Endodermal cell (in vitro differentiated cells): ENCODE measurements at regions not wholly inside any gene's neighbourhood (a gene's known extent, or its start where the extent isn't known, plus 50 kb on each side); places are given as distances from the start of the nearest gene placed in this dataset.
A peak's percentile ranks its signal among the peaks of the same experiment; 100 is the strongest.

Experiments used
- DNase-seq: peaks from one replicate; pipeline ENCODE4 v3.0.0-alpha.2; 2017
- H3K27ac ChIP-seq: 2 replicates; pipeline ENCODE4 v1.5.1; 2013; ENCODE audit warnings: mild to moderate bottlenecking, low read depth, low read length, moderate library complexity
- H3K27me3 ChIP-seq: 2 replicates; pipeline ENCODE4 v1.6.1; 2013; ENCODE audit warnings: mild to moderate bottlenecking, low read length, moderate library complexity; ENCODE audit not compliant: insufficient read depth, control insufficient read depth, poor library complexity, severe bottlenecking
- H3K36me3 ChIP-seq: 2 replicates; pipeline ENCODE4 v1.7.0; 2013; ENCODE audit warnings: mild to moderate bottlenecking, low read length, moderate library complexity; ENCODE audit not compliant: control insufficient read depth, insufficient read depth
- H3K4me1 ChIP-seq: one replicate; pipeline ENCODE4 v1.7.0; 2013; ENCODE audit warnings: low read length; ENCODE audit not compliant: control insufficient read depth, insufficient read depth
- H3K4me3 ChIP-seq: 2 replicates; pipeline ENCODE4 v1.5.1; 2013; ENCODE audit warnings: mild to moderate bottlenecking, low read length, moderate library complexity
- H3K9ac ChIP-seq: 2 replicates; pipeline ENCODE4 v1.6.1; 2013; ENCODE audit warnings: mild to moderate bottlenecking, low read length, moderate library complexity; ENCODE audit not compliant: poor library complexity, severe bottlenecking; ENCODE audit errors: extremely low read depth
- H3K9me3 ChIP-seq: 2 replicates; pipeline ENCODE4 v1.6.1; 2013; ENCODE audit warnings: mild to moderate bottlenecking, low read length, moderate library complexity; ENCODE audit not compliant: control insufficient read depth
- H3K27ac Mint-ChIP-seq: 2 replicates; pipeline ENCODE4 v1.8.0; 2020; ENCODE audit warnings: mixed read lengths
- H3K27me3 Mint-ChIP-seq: 2 replicates; pipeline ENCODE4 v1.8.0; 2021; ENCODE audit warnings: mild to moderate bottlenecking, mixed read lengths; ENCODE audit not compliant: insufficient read depth
- H3K36me3 Mint-ChIP-seq: 2 replicates; pipeline ENCODE4 v1.8.0; 2020; ENCODE audit warnings: low read depth, mixed read lengths
- H3K4me1 Mint-ChIP-seq: 2 replicates; pipeline ENCODE4 v1.8.0; 2020; ENCODE audit warnings: mixed read lengths
- H3K4me3 Mint-ChIP-seq: 2 replicates; pipeline ENCODE4 v1.8.0; 2020; ENCODE audit warnings: mild to moderate bottlenecking, moderate library complexity, mixed read lengths
- H3K9me3 Mint-ChIP-seq: 2 replicates; pipeline ENCODE4 v1.8.0; 2020; ENCODE audit warnings: mild to moderate bottlenecking, mixed read lengths
- WGBS, 2 experiments: methylation state at CpG; one replicate each; pipeline versions ENCODE4 v1.1.5 to v1.1.7; 2013; ENCODE audit warnings: missing lambda C conversion rate in 2 of 2, mixed read lengths in 1 of 2; ENCODE audit not compliant: insufficient coverage in 1 of 2, insufficient read length in 1 of 2; 5-methylcytosine and 5-hydroxymethylcytosine counted together
- TF ChIP-seq, protein P1 (sequence below): fragments of 200-600 bp; sonication (generic); conservative IDR thresholded peaks from 2 replicates; pipeline ENCODE4 v1.5.0; 2021; ENCODE audit warnings: antibody characterized with exemption, mild to moderate bottlenecking

DNA sequence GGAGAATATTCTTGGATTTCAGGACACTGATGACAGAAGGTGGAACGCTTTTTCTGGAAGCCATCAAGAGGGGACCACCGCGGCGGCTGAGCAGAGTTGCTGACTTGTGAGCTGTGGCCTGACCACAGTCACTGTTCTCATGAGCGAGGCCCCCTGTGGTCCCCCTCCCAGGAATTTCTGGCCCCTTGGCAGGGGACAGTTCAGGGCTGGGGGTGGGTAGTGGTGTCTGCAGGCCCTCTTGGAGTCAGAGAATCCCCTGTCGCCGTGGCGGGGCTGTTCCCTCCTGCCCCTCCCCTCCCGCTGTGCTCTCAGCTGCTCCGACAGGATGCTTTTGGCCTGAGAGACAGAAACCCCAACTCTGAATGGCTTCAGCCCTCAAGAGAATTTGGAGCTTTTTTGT lies 292.0 kb downstream of the SEC14L1 start:
- H3K27ac Mint-ChIP-seq: no peak overlapping the region
- peaks cover 1% of the 10 kb centered on the region for H3K36me3 Mint-ChIP-seq
- H3K27me3 ChIP-seq: no peaks in the 10 kb centered on the region
- H3K36me3 ChIP-seq: peaks cover 13% of the 10 kb centered on the region
- 64 to 69% methylated on average over 5 to 10 of the region's 10 CpGs for WGBS, 2 experiments
- no peaks in the 10 kb centered on the region for H3K27me3 Mint-ChIP-seq
- TF ChIP-seq, protein P1, sequence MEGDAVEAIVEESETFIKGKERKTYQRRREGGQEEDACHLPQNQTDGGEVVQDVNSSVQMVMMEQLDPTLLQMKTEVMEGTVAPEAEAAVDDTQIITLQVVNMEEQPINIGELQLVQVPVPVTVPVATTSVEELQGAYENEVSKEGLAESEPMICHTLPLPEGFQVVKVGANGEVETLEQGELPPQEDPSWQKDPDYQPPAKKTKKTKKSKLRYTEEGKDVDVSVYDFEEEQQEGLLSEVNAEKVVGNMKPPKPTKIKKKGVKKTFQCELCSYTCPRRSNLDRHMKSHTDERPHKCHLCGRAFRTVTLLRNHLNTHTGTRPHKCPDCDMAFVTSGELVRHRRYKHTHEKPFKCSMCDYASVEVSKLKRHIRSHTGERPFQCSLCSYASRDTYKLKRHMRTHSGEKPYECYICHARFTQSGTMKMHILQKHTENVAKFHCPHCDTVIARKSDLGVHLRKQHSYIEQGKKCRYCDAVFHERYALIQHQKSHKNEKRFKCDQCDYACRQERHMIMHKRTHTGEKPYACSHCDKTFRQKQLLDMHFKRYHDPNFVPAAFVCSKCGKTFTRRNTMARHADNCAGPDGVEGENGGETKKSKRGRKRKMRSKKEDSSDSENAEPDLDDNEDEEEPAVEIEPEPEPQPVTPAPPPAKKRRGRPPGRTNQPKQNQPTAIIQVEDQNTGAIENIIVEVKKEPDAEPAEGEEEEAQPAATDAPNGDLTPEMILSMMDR: no peak
- no peak overlapping the region for H3K4me3 Mint-ChIP-seq
- H3K4me1 Mint-ChIP-seq: peaks cover 30% of the 10 kb centered on the region
- H3K9ac ChIP-seq: no peak overlapping the region
- DNase-seq: peak; percentile 78
- H3K4me3 ChIP-seq: no peak overlapping the region
- peaks cover 17% of the 10 kb centered on the region for H3K4me1 ChIP-seq
- no peak overlapping the region for H3K27ac ChIP-seq
- no peaks in the 10 kb centered on the region for H3K9me3 ChIP-seq
- no peaks in the 10 kb centered on the region for H3K9me3 Mint-ChIP-seq

GRCh38 chr17:77433385-77434135 lies 292.8 kb downstream of the SEC14L1 start:
- Histone ChIP-seq H3K9me3 (no peaks in the 10 kb centered on the region), H3K4me3 (no peak overlapping the region), H3K4me1 (peaks cover 17% of the 10 kb centered on the region), H3K27ac (peak overlapping the region; percentile 51), H3K9ac (no peak overlapping the region), H3K27me3 (no peaks in the 10 kb centered on the region), H3K36me3 (peaks cover 13% of the 10 kb centered on the region)
- Mint-ChIP-seq H3K4me1 (peaks cover 30% of the 10 kb centered on the region), H3K4me3 (no peak overlapping the region), H3K9me3 (no peaks in the 10 kb centered on the region), H3K36me3 (peaks cover 1% of the 10 kb centered on the region), H3K27me3 (no peaks in the 10 kb centered on the region), H3K27ac (no peak overlapping the region)
- DNase-seq: no peak
- TF ChIP-seq, protein P1: no peak
- WGBS, 2 experiments: 71 to 84% methylated on average over 9 to 27 of the region's 27 CpGs

- H3K36me3 ChIP-seq: peaks cover 13% of the 10 kb centered on the region
- H3K9ac ChIP-seq: no peak overlapping the region
- no peaks in the 10 kb centered on the region for H3K27me3 ChIP-seq
- peak overlapping the region; percentile 51 for H3K27ac ChIP-seq
- Mint-ChIP-seq H3K27ac (no peak overlapping the region), H3K27me3 (no peaks in the 10 kb centered on the region), H3K9me3 (no peaks in the 10 kb centered on the region), H3K36me3 (peaks cover 1% of the 10 kb centered on the region), H3K4me1 (peaks cover 30% of the 10 kb centered on the region), H3K4me3 (no peak overlapping the region)
- peaks cover 17% of the 10 kb centered on the region for H3K4me1 ChIP-seq
- DNase-seq: no peak
- WGBS, 2 experiments: 92 to 95% methylated on average over 14 to 26 of the region's 26 CpGs
- H3K4me3 ChIP-seq: no peak overlapping the region
- H3K9me3 ChIP-seq: no peaks in the 10 kb centered on the region
- TF ChIP-seq, protein P1: no peak
These were observed 293.7 kb downstream of the SEC14L1 start for GRCh38 chr17:77434136-77435114.
